HG03159 (cell line): ENCODE measurements at regions not wholly inside any gene's neighbourhood (a gene's known extent, or its start where the extent isn't known, plus 50 kb on each side); places are given as distances from the start of the nearest gene placed in this dataset.

Experiments used
- ATAC-seq: cut with Tn5 transposase; IDR thresholded peaks from one replicate; pipeline ENCODE4 v1.9.1; 2021; ENCODE audit warnings: mild to moderate bottlenecking, moderate library complexity; ENCODE audit not compliant: unreplicated experiment

GRCh38 chr2:180115675-180116074, 108.6 kb upstream of the CWC22 start:
- no peak for ATAC-seq

DNA sequence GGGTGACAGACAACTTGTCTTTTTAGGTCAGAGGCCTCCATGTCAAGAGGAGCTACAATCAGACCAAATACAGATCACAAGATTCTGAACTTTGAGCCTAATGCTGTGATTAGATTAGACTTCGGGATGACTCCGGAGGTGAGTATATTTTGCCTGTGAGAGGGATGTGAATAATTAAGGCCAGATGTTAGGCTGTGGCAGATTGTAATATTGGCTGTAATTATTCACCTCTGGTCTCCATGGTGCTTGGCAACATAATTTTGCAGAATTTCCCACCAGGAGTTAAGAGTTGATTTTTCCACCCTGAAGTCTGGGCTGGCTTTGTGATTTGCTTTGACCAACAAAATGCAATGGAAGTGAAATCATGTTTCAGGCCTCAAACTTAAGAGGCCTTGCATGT, 108.2 kb upstream of the CWC22 start:
- ATAC-seq, result no peak

GRCh38 chr2:180111901-180112300, 104.8 kb upstream of the CWC22 start:
- ATAC-seq, result no peak

DNA sequence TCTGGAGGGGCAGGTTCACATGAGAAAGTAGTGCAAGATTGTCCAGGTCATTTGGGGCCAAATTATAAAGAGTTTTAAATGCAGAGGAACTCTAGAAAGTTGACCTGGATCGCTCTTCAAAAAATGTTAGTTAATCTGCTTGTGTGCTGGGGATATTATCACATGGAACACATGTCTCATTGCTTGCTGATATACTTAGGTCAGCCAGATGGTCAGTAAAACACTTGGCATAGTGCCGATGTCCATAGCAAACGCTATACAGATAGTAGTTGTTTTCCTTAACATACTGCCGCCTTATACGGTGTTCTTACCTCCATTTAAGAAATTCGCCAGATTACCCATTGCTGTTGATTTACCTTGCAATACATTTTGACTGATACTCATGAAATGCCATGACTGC, 103.4 kb upstream of the CWC22 start:
- no peak for ATAC-seq

DNA sequence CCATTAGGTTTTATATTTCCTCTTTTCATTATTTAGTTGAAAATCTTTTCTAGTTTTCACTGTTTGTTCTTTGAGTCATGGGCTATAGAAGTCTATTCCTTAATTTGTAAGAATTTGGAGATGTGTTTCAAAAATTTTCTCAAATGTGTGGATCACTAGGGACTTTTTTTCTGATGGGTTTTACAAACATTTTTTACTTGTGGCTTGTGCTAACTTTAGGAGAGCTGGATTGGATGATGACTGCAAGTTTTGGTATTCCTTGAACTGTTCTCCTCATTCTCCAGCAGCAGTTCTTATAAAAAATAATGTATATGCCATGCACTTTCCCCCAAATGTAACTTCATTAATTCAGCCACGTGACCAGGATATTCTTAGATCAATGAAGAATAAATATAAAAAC, 94.7 kb upstream of the CWC22 start:
- no peak for ATAC-seq

- ATAC-seq, result no peak
These were observed 92.2 kb upstream of the CWC22 start for GRCh38 chr2:180099308-180099707.

DNA sequence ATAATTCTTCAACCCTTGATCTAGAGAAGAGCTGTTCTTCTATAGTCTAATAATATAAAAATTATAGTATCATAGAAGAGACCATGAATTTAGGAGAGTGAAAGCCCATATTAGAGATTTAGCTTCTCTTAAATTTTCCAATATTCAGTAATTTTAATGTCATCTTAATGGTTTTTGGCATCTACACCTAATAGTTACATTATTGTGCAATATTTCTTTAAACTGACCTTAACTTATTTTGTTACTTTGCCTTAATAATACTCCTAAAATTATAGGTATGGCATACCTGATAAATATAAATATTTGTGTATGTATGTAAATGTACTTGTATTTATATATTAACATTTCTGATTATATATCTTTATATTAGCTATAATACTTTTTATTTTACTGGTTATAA, 78.0 kb upstream of the CWC22 start:
- no peak for ATAC-seq

- peak; percentile 77 for ATAC-seq
These were observed 70.3 kb upstream of the CWC22 start for GRCh38 chr2:180077295-180077906.

DNA sequence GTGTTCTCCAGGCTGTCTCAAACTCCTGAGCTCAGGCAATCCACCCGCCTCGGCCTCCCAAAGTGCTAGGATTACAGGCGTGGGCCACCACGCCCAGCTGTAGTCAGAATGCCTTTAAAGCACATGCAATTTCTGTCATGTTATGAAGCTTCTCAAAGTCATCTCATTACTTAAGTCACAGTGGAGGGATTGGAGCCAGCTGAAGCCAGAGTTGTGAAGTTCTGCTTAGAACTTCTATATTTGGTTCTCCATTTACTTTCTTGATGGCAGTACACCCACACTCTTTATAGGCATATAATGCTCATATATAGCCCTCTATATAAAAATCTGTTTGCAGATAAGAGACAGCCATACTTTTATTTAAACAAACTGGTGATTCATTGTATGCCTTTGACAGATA, 68.8 kb upstream of the CWC22 start:
- ATAC-seq, result no peak

GRCh38 chr2:180071797-180072196, 64.7 kb upstream of the CWC22 start:
- no peak for ATAC-seq

GRCh38 chr2:180063494-180064092, 56.5 kb upstream of the CWC22 start:
- no peak for ATAC-seq

GRCh38 chr2:180062178-180062577, 55.1 kb upstream of the CWC22 start:
- ATAC-seq, result no peak

DNA sequence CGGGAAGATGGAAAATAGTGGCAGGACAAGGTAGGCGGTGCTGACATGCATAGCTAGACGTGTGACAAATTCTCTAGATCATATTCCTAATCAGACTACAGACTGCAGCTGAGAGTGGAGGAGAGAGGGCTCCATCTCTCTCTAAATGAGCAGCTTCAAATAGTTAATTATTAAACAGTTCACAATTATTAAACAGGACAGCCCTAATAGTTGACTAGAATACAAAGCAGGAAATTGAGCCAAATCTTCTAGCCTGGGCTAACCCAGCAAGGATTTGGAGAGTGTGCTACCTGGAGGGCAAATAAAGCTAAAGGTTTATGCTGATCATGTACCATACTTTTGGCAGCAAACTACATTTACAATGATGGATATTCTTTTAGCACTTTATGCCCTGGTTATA, 54.4 kb upstream of the CWC22 start:
- no peak for ATAC-seq

DNA sequence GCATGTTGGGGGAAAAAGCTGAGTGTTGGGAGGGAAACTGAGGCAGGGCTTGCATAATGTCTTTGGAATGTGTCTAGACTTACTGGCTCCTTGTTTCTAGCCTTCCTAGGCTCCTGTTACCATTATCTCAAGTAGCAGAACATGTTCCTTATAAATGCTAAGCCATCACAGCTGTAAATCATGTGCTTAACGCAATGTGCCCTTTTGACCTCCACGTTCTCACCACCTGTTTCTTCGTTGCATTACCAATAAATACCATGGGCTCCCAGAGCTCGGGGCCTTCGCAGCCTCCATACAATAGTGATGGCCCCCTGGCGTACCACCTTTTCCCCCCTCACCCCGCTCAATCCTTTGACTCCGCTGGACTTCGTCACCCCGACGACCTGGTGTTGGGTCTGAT, 54.0 kb upstream of the CWC22 start:
- ATAC-seq, result no peak

DNA sequence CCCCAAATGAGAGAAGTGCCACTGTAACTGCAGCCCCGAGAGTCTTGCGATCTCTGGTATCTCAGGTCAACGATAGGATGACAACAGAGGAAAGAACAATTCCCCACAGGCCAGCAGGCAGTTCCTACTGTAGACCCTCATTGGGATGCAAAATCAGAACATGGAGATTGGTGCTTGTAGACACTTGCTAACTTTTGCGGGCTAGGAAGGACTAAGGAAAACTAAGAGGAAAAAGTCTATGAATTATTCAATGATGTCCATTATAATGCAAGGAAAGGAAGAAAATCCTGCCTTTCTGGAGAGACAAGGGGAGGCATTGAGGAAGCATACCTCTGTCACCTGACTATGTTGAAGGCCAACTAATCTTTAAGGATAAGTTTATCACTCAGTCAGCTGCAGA, 51.9 kb upstream of the CWC22 start:
- ATAC-seq, result no peak

DNA sequence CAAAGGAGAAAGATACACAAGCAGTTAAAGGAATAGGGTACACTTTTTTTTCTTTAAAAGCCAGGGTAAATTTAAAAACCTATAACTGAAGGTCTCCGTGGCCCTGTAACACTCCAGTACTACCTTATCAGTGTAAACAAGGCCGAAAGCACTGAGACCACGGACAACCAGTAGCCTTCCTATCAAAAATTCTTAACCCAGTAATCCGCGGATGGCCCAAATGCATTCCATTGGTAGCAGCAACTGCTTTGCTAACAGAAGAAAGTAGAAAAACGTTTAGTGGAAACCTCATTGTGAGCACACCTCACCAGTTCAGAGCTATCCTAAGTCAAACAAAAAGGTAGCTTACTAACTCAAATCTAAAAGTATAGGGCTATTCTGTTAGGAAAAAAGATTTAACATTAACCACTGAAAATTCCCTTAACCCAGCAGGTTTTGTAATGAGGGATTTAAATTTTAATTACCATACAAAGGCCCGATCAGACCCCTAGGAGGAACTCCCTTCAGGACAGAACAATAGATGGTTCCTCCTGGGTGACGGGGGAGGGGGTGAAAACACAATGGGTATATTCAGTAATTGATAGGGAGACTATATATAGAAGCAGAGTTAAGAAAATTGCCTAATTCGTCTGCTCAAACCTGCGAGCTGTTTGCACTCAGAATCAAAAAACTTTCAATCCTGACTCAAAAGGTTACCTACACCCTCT, 50.8 kb upstream of the CWC22 start:
- no peak for ATAC-seq
